Panc1 (cell line): ENCODE measurements at regions not wholly inside any gene's neighbourhood (a gene's known extent, or its start where the extent isn't known, plus 50 kb on each side); places are given as distances from the start of the nearest gene placed in this dataset.

Experiments
- TCF7L2 ChIP-seq: IDR thresholded peaks from 2 replicates; pipeline ENCODE4 v1.6.1; 2011; ENCODE audit warnings: mild to moderate bottlenecking, low read depth, low read length, inconsistent platforms
- TF ChIP-seq, protein P1 (sequence below): fragments of 450-650 bp; IDR thresholded peaks from 2 replicates; pipeline ENCODE4 v1.5.1; 2017; ENCODE audit warnings: mild to moderate bottlenecking
- TF ChIP-seq, protein P2 (sequence below), 2 experiments: IDR thresholded peaks; 2 replicates each; pipeline ENCODE4 v1.6.1; 2011 to 2012; ENCODE audit warnings: low read depth in 2 of 2, control low read depth in 1 of 2, low read length in 1 of 2, mild to moderate bottlenecking in 1 of 2, moderate library complexity in 1 of 2; ENCODE audit not compliant: insufficient read depth in 1 of 2

GRCh38 chr11:31966846-31967245 lies 124.0 kb upstream of the RCN1 start:
- TF ChIP-seq, protein P1, sequence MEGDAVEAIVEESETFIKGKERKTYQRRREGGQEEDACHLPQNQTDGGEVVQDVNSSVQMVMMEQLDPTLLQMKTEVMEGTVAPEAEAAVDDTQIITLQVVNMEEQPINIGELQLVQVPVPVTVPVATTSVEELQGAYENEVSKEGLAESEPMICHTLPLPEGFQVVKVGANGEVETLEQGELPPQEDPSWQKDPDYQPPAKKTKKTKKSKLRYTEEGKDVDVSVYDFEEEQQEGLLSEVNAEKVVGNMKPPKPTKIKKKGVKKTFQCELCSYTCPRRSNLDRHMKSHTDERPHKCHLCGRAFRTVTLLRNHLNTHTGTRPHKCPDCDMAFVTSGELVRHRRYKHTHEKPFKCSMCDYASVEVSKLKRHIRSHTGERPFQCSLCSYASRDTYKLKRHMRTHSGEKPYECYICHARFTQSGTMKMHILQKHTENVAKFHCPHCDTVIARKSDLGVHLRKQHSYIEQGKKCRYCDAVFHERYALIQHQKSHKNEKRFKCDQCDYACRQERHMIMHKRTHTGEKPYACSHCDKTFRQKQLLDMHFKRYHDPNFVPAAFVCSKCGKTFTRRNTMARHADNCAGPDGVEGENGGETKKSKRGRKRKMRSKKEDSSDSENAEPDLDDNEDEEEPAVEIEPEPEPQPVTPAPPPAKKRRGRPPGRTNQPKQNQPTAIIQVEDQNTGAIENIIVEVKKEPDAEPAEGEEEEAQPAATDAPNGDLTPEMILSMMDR = no peak
- TF ChIP-seq, protein P2, sequence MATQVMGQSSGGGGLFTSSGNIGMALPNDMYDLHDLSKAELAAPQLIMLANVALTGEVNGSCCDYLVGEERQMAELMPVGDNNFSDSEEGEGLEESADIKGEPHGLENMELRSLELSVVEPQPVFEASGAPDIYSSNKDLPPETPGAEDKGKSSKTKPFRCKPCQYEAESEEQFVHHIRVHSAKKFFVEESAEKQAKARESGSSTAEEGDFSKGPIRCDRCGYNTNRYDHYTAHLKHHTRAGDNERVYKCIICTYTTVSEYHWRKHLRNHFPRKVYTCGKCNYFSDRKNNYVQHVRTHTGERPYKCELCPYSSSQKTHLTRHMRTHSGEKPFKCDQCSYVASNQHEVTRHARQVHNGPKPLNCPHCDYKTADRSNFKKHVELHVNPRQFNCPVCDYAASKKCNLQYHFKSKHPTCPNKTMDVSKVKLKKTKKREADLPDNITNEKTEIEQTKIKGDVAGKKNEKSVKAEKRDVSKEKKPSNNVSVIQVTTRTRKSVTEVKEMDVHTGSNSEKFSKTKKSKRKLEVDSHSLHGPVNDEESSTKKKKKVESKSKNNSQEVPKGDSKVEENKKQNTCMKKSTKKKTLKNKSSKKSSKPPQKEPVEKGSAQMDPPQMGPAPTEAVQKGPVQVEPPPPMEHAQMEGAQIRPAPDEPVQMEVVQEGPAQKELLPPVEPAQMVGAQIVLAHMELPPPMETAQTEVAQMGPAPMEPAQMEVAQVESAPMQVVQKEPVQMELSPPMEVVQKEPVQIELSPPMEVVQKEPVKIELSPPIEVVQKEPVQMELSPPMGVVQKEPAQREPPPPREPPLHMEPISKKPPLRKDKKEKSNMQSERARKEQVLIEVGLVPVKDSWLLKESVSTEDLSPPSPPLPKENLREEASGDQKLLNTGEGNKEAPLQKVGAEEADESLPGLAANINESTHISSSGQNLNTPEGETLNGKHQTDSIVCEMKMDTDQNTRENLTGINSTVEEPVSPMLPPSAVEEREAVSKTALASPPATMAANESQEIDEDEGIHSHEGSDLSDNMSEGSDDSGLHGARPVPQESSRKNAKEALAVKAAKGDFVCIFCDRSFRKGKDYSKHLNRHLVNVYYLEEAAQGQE (IDR thresholded peaks at IDR 0.05; ENCODE audit: insufficient read depth in 1 of 2, low read depth in 2 of 2, low read length in 1 of 2) = no peak
- TF ChIP-seq TCF7L2 = no peak
